ENCODE measurements at regions not wholly inside any gene's neighbourhood (a gene's known extent, or its start where the extent isn't known, plus 50 kb on each side); places are given as distances from the start of the nearest gene placed in this dataset.

DNA sequence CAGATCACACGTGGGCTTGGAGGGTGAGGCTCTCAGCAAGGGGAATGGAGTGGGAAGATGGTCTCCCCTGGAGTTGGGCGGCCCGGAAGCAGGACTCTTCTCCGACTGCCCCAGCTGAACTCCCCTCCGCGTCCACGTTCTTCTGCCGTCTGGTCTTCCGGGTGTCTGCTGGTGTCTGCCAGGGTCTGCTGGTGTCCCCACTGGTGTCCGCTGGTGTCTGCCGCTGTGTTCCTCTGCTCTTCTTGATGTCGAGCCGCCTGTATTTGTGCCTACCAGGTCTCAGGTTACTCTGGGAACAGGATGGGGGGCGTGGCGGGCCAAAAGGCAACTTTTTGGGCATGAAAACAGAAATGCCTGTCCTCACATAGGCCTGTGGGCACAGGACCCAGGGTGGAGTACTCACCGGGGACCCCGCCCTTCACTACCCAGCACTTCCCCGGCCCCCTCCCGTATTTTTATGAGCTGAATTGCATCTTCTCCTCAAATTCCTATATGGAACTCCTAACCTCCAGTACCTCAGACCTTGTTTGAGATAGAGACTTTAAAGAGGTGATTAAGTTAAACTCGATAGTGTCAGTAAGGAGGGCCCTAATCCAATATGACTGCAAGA is 675.4 kb downstream of the SEMA5A start:
- no peak for DNase-seq

DNA sequence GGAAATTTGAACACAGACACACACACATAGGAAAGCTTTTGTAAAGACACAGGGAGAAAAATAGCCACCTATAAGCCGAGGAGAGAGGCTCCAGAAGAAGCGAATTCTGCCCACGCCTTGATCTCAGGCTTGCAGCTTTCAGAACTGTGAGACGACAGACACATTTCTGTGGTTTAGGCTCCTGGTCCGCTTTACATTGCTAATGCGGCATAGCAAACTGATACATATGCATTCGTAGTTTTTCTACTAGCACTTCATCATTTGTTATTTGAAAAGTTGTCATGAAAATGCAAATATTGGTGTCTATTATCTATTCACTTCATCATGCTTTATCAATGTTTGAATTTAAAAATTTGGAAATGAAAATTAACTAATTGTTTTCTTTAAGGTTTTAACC is 674.9 kb downstream of the SEMA5A start:
- no peak for DNase-seq

DNA sequence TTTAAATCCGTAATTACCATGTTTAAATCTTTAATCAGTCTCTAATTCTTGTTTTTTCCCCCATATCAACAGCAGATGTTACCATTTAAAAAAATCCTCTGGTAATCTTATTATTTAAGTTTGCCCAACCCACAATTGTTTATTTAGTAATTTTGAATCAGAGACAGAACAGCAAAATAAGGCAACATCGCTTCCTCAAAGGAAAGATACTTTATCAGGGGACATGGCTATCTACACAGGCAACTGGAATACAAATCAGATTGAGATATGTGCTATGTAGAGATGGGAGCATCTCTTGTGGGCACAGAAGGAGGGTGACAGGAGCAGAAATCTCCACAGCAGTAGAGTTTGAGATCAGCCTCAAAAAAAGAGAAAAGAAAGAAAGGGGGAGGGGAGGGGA is 674.4 kb downstream of the SEMA5A start:
- DNase-seq = no peak

DNA sequence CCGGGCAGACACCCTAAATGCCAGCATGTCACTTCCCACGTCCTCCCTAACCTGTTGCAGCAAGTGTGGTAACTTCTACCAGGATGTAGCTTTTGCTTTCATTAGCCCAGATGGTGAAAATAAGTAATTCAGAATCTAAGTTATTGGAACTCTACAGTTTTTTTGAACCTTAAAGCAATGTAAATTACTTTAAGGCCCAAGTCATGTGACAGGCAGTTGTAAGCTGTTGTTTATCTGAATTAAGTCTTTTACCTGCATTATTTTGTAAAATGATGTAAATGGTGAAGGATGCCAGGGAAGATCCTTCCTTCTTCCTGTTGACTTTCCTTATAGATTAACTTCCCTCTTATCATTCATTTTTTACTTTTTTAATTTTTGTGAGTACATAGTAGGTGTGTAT is 670.2 kb downstream of the SEMA5A start:
- DNase-seq = no peak

DNA sequence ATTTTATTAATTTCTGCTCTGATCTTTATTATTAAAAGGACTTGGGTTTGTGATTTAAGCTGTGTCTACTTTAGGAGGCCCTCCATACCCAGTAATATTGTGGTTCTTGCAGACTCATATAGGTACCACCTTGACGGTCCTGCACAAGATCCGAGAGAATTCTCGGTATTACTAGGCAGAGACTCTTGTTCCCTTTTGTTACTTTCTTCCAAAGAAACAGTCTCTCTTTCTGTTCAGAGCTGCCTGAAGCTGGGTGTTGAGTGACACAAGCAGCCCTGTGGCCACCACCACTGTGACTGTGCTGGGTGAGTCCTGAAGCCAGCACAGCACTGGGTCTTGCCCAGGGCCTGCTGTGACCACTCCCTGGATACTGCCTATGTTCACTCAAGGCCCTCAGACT is 666.6 kb downstream of the SEMA5A start:
- DNase-seq = no peak

DNA sequence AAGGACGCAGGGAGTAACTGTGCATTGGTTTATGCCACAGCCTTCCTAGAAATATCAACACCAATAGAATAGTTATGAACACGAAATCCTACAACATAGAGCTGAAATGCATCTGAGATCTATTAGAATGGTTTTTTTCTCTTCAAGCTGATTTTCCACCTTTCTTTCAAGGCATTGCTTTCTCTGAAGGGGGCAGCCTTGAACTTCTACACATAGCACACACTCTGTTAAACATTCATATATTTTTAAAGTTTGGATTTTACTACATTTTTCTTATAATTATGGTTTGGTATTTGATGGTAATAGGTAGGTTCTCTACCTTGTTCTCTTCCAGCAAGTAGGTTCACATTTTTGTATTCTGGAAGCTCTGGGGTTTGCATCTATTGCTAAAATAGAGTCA is 661.8 kb downstream of the SEMA5A start:
- no peak for DNase-seq

DNA sequence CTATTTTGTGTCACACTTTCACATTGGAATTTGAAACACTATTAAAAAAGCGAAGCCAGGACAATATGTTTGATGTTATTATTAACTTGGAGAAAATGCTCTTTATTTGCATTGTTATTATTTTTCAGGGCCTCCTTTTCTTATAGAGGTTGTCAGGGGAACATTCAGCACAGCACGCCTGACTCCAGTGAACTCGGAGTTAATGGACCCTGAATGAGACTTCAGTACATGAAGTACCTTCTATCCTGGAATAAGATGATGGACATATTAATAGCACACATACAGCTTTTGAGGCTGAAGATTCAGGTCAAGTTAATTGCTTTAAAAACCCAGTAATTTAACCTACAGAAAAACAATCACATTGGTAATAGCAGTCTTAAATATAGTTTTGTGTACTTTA is 652.9 kb downstream of the SEMA5A start:
- DNase-seq = no peak

DNA sequence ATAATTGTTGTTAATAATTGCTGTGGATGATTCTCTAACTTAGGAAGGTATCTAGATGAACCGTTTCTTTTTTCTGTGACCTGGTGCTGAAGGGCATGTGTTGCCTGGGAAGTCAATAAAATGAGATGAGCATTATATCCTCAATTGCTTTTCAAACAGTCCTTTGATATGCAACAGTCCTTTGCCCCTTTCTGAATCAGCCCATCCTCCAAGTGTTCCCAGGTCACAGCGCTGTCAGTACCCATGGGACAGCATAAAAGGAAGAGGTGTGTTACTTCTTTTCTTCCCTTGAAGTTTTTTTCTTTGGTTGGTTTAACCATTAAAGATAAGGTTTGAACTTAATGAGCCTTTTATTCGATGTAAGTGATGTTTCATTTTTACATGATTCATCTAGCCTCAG is 651.8 kb downstream of the SEMA5A start:
- no peak for DNase-seq

DNA sequence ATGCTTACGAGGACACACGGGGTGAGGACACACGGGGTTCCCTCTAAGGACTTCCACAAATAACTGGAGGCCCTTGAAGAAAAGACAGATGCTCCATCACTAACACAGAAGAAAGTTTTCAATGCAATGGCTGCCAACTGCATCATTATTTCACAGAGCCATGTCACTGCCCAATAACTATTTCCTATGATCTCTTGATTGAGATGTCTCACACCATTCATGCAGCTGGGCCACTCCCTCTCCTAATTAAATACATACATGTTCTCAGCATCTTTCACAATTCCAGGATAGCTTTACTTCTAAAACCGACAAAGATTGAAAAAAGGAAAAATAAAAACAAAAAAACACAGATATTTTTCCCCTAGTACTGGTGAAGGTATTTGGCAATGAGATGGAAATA is 650.8 kb downstream of the SEMA5A start:
- no peak for DNase-seq

DNA sequence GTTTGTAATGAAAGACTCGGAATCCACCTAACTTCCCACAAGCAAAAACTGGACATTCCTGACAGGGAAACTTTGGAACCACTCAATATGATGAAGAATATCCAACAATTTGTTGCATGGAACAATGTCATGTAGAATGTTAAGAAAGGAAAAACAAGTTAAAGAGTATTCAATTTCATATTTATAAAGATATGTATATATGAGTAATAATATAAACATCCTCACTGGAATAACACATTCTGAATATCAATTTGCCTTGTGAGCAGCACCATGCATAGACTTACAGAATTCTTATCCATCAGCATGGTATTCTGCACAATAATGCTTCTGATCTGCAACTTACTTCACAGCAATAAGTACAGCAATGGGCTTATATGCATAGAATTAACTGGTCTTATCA is 650.3 kb downstream of the SEMA5A start:
- DNase-seq = no peak

DNA sequence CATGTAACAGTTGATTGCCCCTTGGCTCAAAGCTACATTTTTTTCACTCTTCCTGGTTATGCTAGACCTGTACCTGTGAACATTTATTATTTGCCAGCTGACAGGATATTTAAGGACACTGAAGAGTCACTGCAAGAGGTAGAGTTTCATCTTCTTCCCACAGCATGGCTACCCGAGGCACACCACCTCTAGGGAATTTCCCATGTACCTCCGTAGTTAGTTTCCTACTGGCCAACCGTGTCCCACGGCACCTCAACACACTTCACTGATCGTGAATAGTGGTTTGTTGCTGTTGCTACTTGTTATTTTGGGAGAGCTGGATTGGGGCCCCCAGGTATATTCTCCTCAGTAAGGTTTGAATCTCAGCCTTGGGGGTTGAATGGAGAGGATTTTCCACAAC is 648.6 kb downstream of the SEMA5A start:
- DNase-seq = no peak

DNA sequence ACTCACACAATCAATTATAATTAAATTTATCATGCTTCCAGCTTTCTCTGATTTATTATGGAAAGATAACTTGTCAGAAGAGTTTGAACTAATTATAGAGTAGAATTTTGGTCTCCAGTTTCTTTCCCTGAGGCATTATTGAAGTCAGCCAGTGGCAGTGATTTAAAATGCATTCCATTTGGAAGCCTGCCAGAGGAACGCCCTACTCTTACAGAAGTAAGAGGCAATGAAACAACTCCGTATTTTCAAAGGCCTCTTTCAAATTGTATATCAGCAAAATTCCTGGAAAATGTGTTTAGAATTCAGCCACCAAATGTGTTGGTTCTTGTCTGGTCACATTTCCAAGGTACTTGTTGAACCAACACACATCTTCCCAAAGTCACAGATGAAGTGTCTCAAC is 640.9 kb downstream of the SEMA5A start:
- DNase-seq = no peak

DNA sequence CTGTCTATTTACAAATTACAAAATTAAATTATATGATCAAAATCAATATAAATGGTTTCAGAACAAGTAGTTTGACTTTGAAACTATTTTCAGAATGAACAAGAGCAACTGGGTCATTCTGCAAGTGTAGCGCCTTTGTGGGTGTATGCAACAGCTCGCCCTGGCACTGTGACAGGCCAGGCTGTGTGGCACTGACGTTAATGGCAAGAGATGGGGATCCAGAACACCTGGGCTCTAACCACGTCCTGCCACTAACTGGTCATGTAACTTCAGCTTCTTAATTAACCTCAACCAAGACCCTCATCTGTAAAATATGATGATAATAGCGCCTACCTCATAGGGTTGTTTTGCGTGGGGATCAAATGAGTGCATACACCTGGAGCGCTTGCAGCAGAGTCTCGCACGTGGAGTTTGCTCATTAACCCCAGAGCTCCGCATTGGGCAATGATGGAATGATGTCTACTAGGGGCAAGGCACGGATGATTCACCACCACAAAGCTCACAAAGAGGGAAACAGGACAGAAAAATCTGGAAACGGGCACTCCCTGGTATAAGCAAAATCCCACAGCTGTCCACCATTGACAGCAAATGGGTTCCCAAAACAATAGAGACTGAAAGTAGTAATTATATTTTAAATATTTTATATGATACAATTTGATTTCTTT is 639.4 kb downstream of the SEMA5A start:
- no peak for DNase-seq

DNA sequence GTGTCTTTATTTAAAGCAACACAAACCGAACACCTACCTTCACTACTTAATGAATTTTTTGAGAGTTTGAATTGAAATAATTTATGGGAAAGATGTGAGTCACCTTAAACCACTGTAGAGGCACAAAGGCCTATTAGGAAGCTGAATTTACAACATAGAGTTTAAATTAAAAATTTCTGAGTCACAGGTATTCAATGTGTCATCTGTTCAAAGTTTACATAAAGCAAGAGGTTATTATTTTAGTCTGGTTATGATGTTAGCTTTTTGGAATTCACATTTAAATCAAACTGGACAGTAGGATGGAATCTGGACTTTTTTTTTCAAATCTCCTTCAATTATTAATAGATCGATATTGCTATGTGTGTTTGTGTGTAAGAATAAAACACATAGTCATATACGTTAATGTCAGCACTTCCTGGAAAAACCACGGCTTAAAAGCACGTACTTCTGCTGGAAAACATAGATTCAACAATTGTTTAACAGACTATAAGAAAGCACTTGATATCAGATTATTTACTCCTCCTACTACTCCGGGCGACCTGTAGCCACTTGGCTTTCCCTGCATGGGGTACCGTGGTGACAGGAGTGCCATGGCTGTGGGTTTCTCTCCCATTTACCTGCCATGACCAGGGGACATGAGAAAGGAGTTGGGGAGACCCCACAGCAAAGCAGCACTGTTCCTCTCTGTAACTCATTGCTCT is 638.6 kb downstream of the SEMA5A start:
- peak; percentile 11 to 69 for DNase-seq

DNA sequence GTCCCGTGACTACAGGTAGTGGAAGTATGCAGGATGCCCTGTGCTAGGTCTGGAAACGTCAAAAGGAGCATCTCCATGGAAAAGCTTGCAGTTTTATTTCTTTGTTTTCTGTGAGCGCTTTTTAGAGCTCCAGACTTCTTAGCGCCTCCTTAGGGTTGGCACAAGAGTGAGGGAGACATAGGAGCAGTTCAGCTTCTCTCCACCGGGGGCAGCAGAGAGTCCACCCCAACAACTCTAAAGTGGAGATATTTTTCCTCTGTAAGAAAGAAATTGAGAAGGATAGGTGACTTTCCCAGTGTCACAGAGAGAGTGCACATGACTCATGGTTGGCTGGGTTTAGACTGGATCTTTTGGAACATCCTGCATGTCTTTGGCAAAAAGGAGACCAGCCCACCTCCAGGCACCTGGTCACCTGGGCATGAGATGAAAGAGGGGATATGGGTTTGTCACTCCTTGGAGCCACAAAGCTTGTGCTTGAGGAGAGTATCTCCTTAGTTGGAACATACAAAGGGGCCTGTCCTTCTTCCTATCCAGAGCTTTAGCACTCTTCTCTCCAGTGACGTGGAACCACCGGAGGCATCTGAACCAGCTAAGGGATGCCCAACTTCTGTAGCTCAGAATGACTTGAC is 637.7 kb downstream of the SEMA5A start:
- DNase-seq = peak; percentile 6 to 42

DNA sequence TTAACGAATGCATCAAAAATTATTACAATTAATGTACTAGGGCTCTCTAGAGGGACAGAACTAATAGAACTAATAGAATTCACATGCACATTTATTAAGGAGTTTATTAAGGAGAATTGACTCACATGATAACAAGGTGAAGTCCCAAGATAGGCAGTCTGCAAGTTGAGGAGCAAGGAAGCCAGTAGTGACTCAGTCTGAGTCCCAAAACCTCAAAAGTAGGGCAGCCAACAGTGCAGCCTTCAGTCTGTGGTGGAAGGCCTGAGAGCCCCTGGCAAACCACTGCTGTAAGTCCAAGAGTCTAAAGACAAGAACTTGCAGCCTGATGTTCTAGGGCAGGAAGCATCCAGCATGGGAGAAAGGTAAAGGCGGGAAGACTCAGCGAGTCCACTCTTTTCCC is 633.8 kb downstream of the SEMA5A start:
- no peak for DNase-seq

DNA sequence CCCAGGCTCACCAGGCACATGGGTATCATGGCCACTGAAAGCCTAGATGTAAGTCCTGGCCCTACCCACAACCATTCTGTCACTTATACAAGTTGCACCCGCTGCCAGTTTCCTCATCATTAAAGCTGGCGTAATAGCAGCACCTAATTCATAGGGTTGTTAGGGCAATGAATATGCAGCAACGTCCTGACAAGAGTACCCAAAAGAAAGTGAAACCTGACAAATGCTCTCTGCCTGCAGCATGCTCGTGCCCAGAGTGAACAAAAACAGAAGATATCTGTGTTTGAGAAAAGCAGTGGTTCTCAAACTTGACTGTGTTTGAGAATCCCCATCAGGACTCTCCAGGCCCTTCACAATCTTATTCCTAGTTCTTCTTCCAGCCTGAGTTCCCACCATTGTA is 632.4 kb downstream of the SEMA5A start:
- no peak for DNase-seq

DNA sequence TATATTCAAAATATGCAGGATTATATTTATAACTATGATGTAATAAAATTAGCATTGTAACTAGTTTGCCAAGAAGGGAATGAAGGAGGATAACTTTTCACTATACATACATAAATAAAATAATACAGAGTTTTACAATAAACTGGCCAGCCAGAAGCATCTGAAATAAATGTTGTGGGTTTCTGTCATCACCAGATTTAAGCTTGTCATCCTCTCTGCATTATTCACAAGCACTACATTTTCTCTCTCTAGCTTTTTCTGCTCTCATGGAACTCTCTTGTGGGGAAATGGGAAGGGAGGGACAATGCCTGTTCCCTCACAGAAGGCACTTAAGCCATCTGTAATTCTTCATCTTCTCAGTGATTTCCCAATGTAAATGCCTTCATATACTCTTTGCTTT is 626.8 kb downstream of the SEMA5A start:
- no peak for DNase-seq

DNA sequence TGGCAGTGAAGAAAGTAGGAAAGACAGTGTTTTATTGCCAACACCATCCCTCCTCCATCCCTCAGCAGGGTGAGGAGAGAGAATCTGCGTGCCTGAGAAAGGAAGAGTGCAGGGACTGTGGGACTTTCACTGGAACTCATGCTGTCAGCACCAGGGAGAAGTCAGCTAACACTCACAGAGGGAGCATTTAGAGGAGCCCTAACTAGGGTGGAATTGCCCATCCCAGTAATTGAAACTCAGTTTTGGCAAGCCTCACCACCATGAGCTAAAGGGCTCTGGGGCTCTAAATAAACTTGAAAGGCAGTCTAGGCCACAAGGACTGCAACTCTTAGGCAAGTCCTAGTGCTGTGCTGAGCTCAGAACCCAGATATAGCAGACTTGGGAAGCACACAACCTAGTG is 622.3 kb downstream of the SEMA5A start:
- DNase-seq = no peak

DNA sequence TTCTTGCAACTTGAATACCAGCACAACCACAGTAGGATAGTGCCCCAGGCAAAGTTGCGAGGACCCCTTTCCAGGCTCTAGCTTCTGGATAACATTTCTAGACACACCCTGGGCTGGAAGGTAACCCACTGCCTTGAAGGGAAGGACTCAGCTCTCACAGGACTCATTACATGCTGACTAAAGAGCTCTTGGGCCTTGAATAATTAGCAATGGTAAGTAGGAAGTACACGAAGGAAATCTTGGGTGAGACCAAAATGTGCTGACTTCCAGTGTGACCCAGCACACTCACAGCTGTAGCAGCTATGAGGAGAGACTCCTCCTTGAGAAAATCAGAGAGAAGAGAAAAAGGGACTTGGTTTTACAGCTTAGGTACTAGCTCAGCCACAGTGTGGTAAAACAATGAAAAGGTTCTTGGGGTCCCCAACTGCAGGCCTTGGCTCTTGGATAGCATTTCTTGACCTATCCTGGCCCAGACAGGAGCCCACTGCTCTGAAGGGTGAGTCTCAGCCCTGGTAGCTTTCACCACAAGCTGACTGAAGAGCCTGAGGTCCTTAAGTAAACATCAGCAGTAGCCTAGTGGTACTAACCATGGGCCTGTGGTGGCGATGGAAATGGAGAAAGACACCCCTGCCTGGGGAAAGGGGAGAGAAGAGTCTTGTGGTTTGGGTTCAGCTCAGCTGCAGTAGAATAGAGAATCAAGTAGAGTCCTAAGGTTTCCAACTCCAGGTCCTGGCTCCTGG is 621.7 kb downstream of the SEMA5A start:
- DNase-seq = no peak

DNA sequence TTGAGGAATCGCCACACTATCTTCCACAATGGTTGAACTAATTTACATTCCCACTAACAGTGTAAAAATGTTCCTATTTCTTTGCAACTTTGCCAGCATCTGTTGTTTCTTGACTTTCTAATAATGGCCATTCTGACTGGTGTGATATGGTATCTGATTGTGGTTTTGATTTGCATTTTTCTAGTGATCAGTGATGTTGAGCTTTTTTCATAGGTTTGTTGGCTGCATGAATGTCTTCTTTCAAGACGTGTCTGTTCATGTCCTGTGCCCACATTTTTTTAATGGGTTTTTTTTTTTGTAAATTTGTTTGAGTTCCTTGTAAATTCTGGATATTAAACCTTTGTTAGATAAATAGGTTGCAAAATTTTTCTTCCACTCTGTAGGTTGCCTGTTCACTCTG is 615.9 kb downstream of the SEMA5A start:
- DNase-seq = no peak

DNA sequence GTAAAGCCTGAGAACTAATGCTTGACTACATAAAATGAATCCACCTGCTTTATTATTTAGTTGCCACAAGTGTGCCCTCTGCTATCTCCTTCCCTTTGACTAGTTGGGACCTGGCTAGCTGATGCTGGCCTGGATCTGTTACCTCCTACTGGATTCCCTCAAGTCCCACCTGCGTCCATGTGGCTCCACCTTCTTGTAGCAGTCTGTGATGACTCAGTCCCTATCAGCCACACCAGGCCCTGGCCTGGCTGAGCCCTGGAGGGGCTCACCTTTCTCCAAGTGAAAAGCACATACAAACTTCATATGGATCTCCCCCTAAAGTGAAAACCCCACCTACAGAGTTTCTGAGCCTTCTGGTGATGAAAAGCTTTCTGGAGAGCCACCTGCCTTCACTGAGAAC is 611.4 kb downstream of the SEMA5A start:
- no peak for DNase-seq

DNA sequence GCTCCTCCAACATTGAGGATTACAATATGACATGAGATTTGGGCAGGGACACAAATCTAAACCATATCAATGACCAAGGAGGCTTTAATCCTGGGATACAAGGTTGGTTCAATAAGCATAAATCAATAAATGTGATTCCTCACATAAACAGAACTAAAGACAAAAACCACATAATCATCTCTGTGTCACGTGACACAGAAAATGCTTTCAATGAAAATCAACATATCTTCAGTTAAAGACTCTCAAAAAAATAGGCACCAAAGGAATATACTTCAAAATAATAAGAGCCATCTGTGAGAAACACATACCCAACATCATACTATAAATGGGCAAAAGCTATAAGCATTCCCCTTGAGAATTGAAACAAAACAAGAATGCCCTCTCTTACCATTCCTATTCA is 604.9 kb downstream of the SEMA5A start:
- DNase-seq = no peak
